Activated T-helper 2 cell treated with anti-CD3 and anti-CD28 coated beads, Interferon-gamma antibody, Interleukin-2, Interleukin-4, amounts not matched to agents 10 μg/mL and 5 μg/mL and 100 μg/mL, durations not matched to agents 14 hours and 24 hours and 36 hours (primary cell): ENCODE measurements at regions not wholly inside any gene's neighbourhood (a gene's known extent, or its start where the extent isn't known, plus 50 kb on each side); places are given as distances from the start of the nearest gene placed in this dataset.

ENCODE experiments used
- DNase-seq: peaks from one replicate; pipeline ENCODE4 v3.0.0; 2021; ENCODE audit warnings: low spot score
- H3K27ac Mint-ChIP-seq: one replicate; pipeline ENCODE4 v1.8.0; 2021; ENCODE audit warnings: mixed read lengths
- H3K27me3 Mint-ChIP-seq: one replicate; pipeline ENCODE4 v1.8.0; 2021; ENCODE audit warnings: low read depth, mixed read lengths
- H3K36me3 Mint-ChIP-seq: one replicate; pipeline ENCODE4 v1.8.0; 2021; ENCODE audit warnings: low read depth, mixed read lengths
- H3K4me1 Mint-ChIP-seq: one replicate; pipeline ENCODE4 v1.8.0; 2021; ENCODE audit warnings: low read depth, mixed read lengths
- H3K4me3 Mint-ChIP-seq: one replicate; pipeline ENCODE4 v1.8.0; 2021; ENCODE audit warnings: low read depth, mild to moderate bottlenecking, moderate library complexity, mixed read lengths
- H3K9me3 Mint-ChIP-seq: one replicate; pipeline ENCODE4 v1.8.0; 2021; ENCODE audit warnings: mixed read lengths
- intact Hi-C: fragments of 100-400 bp; cut with micrococcal nuclease; formaldehyde crosslinking; loops from one replicate; pipeline ENCODE4 v1.15.1; 2023

GRCh38 chr3:193783166-193783896 lies 190.3 kb downstream of the OPA1 start:
- no peaks in the 10 kb centered on the region for H3K36me3 Mint-ChIP-seq
- no peaks in the 10 kb centered on the region for H3K4me1 Mint-ChIP-seq
- no peaks in the 10 kb centered on the region for H3K9me3 Mint-ChIP-seq
- peaks cover 56% of the 10 kb centered on the region for H3K27me3 Mint-ChIP-seq
- DNase-seq = no peak
- intact Hi-C loops = loop anchor here (5.0 kb wide), 1 partner anchor 354 kb away; the partner anchor contains the start of gene HES1
- no peak overlapping the region for H3K27ac Mint-ChIP-seq
- no peak overlapping the region for H3K4me3 Mint-ChIP-seq

DNA sequence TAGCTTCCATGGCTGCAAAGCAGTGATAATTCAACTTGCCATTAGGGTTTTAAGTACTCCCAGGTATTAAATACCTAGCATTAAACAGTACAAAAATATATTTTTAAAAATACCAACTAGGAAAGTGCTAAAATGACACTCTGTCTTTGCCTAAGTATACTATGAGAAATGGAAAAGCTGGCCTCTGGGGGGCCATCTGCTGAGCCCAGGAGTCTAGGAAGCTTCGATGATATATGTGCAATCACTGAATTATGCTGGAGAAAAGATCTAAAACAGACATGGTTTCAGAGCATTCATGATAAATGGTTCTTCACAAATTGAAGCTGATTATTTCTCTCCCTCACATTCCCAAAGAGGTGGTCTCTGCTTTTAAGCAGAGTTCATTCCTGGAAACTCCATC lies 191.8 kb downstream of the OPA1 start:
- no peaks in the 10 kb centered on the region for H3K4me1 Mint-ChIP-seq
- no peaks in the 10 kb centered on the region for H3K36me3 Mint-ChIP-seq
- intact Hi-C loops = loop anchor here (5.0 kb wide), 1 partner anchor 352 kb away; the partner anchor contains the start of gene HES1
- H3K27me3 Mint-ChIP-seq = peaks cover 50% of the 10 kb centered on the region
- H3K27ac Mint-ChIP-seq = no peak overlapping the region
- no peaks in the 10 kb centered on the region for H3K9me3 Mint-ChIP-seq
- H3K4me3 Mint-ChIP-seq = no peak overlapping the region
- no peak for DNase-seq

DNA sequence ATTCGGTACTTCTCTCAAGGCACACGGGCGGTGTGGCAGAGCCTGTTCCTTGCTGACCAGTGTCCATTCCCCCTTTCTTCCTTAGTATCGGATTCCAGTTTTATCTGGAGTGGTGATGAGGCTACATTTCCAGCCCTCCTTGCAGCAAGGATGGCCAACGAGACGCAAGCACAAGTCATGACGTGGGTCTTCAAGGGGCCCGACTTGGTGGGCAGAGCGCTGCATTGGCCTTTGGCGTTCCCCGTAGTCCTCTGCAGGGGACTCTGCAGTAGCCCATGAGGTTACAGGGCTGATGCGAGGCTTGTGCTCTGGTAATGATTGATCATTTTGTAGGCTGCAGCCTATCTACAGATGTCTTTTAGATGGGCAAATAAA lies 194.5 kb downstream of the OPA1 start:
- no peak for DNase-seq
- H3K4me1 Mint-ChIP-seq = no peaks in the 10 kb centered on the region
- intact Hi-C loops = no loop called here
- H3K4me3 Mint-ChIP-seq = no peak overlapping the region
- no peaks in the 10 kb centered on the region for H3K36me3 Mint-ChIP-seq
- peaks cover 45% of the 10 kb centered on the region for H3K27me3 Mint-ChIP-seq
- H3K27ac Mint-ChIP-seq = no peak overlapping the region
- no peaks in the 10 kb centered on the region for H3K9me3 Mint-ChIP-seq

- Mint-ChIP-seq H3K36me3 (no peaks in the 10 kb centered on the region), H3K27ac (no peak overlapping the region), H3K9me3 (no peaks in the 10 kb centered on the region), H3K27me3 (peaks cover 48% of the 10 kb centered on the region), H3K4me1 (no peaks in the 10 kb centered on the region), H3K4me3 (no peak overlapping the region)
- intact Hi-C loops = loop anchor here (2.0 kb wide), 1 partner anchor 526 kb away; no protein-coding TSS in a partner anchor
- no peak for DNase-seq
These were observed 195.4 kb downstream of the OPA1 start for GRCh38 chr3:193788189-193788991.

DNA sequence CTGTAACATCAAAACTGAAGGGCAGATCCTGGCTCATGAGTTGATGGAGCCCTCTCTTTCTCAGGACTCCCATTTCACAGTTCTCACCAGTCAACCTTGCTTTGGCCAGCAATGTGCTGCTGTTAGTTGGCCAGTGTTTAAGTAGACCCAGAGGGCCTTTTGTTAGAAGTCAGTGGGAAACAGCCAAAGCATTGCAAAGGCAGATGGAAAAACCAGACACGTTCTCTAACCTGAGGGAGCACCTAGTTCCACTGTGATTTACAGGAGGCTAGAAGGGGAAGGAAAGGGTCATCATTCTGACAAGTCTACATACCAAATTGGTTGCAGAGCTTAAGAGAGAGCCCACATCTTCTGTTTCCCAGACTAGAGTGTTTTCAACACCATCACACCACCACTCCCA lies 196.4 kb downstream of the OPA1 start:
- H3K4me3 Mint-ChIP-seq = no peak overlapping the region
- intact Hi-C loops = loop anchor here (2.0 kb wide), 1 partner anchor 525 kb away; no protein-coding TSS in a partner anchor
- peaks cover 47% of the 10 kb centered on the region for H3K27me3 Mint-ChIP-seq
- DNase-seq = no peak
- no peak overlapping the region for H3K27ac Mint-ChIP-seq
- no peaks in the 10 kb centered on the region for H3K4me1 Mint-ChIP-seq
- no peaks in the 10 kb centered on the region for H3K36me3 Mint-ChIP-seq
- H3K9me3 Mint-ChIP-seq = no peaks in the 10 kb centered on the region

GRCh38 chr3:193790086-193790990 lies 197.3 kb downstream of the OPA1 start:
- H3K9me3 Mint-ChIP-seq = no peaks in the 10 kb centered on the region
- H3K27ac Mint-ChIP-seq = no peak overlapping the region
- no peak overlapping the region for H3K4me3 Mint-ChIP-seq
- H3K36me3 Mint-ChIP-seq = no peaks in the 10 kb centered on the region
- no peaks in the 10 kb centered on the region for H3K4me1 Mint-ChIP-seq
- intact Hi-C loops = no loop called here
- peaks cover 51% of the 10 kb centered on the region for H3K27me3 Mint-ChIP-seq
- no peak for DNase-seq

DNA sequence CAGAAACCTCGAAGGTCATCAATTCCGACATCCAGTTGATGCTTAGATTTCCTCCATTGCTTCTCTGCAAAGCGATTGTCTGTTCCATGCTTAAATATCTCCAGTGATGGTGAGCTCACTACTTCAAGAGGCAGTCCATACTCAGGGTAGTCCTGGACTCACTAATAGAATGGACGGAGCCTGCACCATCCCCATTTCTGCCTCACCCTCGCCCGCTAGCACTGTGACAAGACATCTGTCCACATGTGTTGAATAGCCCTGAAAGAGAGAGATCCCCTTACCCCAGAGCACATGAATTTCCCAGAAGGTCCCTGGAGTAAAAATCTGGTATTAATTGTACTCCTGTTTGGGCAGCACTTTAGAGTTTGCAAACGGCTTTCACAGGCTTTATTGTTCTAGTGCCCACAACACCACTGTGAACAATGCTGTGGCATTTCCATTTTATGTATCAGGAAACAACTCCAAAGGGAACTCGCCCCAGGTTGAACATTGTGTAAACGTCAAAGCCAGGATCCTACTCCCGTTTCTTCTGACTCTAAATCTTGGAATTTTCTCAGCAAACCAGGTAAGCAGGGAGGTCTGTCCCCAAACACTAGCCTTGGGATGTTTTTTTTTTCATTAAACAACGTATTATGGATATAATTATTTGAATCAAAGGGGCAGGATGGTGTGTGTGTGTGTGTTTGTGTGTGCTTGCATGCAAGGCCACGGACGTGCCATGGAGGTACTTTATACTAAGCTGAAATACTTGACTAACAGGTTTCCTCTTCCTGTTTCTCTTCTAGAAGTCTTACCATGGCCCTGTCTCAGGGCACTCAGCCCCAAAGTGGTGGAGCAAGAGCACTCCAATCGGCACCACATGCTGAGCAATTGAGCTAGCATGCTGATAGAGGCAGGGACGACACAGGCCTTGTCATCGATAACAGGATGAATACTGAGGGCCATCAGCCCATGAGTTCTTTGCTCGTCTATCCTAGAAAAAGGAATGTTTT lies 198.3 kb downstream of the OPA1 start:
- intact Hi-C loops = no loop called here
- Mint-ChIP-seq H3K36me3 (no peaks in the 10 kb centered on the region), H3K27me3 (peaks cover 56% of the 10 kb centered on the region), H3K4me1 (no peaks in the 10 kb centered on the region), H3K27ac (no peak overlapping the region), H3K4me3 (no peak overlapping the region), H3K9me3 (no peaks in the 10 kb centered on the region)
- DNase-seq = no peak

DNA sequence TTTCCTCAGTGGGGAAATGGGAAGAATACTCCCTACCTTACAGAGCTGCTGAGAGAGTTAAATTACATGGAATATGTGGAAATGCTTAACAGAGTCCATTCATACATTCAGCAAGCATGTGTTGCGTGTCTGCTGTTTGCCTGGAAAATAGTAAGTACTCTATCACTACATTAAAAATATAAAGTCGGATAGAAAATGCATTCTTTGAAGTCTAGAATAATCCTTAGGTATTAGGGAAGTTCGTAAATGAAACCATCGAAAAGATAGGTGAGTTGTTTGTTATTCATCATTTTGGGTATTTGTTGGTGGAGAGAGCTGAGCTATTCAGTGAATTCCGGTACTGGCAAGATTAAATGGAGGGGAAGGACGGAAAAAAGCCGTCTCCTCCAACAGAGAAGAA lies 200.1 kb downstream of the OPA1 start:
- Mint-ChIP-seq H3K9me3 (no peaks in the 10 kb centered on the region), H3K4me3 (no peak overlapping the region), H3K27me3 (peaks cover 50% of the 10 kb centered on the region), H3K36me3 (no peaks in the 10 kb centered on the region), H3K27ac (no peak overlapping the region), H3K4me1 (no peaks in the 10 kb centered on the region)
- intact Hi-C loops = no loop called here
- no peak for DNase-seq

GRCh38 chr3:193794002-193794881 lies 201.2 kb downstream of the OPA1 start:
- H3K36me3 Mint-ChIP-seq = no peaks in the 10 kb centered on the region
- no peak for DNase-seq
- intact Hi-C loops = no loop called here
- H3K4me1 Mint-ChIP-seq = no peaks in the 10 kb centered on the region
- no peak overlapping the region for H3K4me3 Mint-ChIP-seq
- H3K27me3 Mint-ChIP-seq = peaks cover 41% of the 10 kb centered on the region
- no peaks in the 10 kb centered on the region for H3K9me3 Mint-ChIP-seq
- H3K27ac Mint-ChIP-seq = no peak overlapping the region

DNA sequence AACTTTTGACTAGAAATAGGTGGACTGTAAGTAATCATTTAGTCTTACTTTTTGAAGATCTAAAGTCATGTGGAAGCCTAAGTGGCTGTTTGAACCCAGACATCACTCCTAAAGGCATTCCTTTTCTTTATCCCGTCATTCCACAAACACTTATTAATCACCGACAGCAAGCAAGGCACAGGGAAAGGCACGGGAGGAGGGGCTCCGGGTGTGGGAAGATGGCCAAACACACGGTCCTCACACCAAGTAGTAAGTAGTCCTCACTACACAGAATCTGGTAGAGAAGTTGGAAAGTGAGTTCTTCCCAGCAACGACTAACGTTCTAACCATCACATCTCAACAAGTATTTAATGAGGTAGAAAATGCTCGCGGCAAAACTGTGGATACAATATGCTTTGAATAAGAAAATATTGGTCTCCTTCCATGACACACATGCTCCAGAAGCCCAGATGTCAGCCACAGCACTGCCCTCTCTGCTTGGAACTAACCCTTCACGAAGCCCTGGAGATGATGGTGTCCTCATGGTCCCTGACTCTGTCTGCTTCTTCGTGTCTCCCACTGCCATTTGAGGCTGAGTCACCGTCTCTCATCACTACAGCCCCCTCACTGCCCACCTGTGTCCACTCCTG lies 202.2 kb downstream of the OPA1 start:
- Mint-ChIP-seq H3K36me3 (no peaks in the 10 kb centered on the region), H3K27ac (no peak overlapping the region), H3K4me3 (no peak overlapping the region), H3K9me3 (no peaks in the 10 kb centered on the region), H3K4me1 (no peaks in the 10 kb centered on the region), H3K27me3 (peaks cover 37% of the 10 kb centered on the region)
- intact Hi-C loops = no loop called here
- DNase-seq = no peak

DNA sequence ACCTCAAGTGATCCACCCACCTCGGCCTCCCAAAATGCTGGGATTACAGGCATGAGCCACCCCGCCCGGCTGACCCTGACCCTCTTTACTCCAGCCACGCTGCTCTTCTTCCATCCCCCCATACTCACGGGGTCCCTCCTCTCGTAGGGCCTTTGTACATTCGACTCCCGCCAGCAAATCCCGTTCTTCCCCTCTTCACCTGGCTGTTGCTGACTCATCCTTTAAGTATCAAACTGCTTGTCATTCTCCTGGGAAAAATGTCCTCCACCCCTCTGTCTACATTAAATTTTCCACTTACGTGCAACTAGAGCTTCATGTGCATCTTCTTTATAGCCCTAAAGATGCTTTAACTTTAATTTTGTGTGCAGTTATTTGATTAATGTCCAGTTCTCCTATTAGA lies 203.1 kb downstream of the OPA1 start:
- Mint-ChIP-seq H3K9me3 (no peaks in the 10 kb centered on the region), H3K36me3 (no peaks in the 10 kb centered on the region), H3K4me3 (no peak overlapping the region), H3K27ac (no peak overlapping the region), H3K27me3 (peaks cover 33% of the 10 kb centered on the region), H3K4me1 (no peaks in the 10 kb centered on the region)
- no peak for DNase-seq
- intact Hi-C loops = no loop called here
